Large intestine (tissue), 3 donors: ENCODE measurements at regions not wholly inside any gene's neighbourhood (a gene's known extent, or its start where the extent isn't known, plus 50 kb on each side); places are given as distances from the start of the nearest gene placed in this dataset.

ENCODE experiments used
- DNase-seq, 2 donors: peaks; one replicate each; pipeline versions ENCODE4 v3.0.0 to v3.0.0-alpha.2; 2013
- H3K27ac ChIP-seq: one replicate; pipeline ENCODE4 v1.5.1; 2013; ENCODE audit warnings: low read length
- H3K27me3 ChIP-seq: 2 replicates; pipeline ENCODE4 v1.6.1; 2013; ENCODE audit warnings: low read length; ENCODE audit not compliant: control insufficient read depth, insufficient read depth
- H3K36me3 ChIP-seq: 2 replicates; pipeline ENCODE4 v1.6.1; 2013; ENCODE audit warnings: low read length; ENCODE audit not compliant: control insufficient read depth, insufficient read depth
- H3K4me1 ChIP-seq: one replicate; pipeline ENCODE4 v1.6.1; 2013; ENCODE audit warnings: low read length; ENCODE audit not compliant: control insufficient read depth, insufficient read depth
- H3K4me3 ChIP-seq: one replicate; pipeline ENCODE4 v1.5.1; 2013; ENCODE audit warnings: low read length
- H3K9me3 ChIP-seq: one replicate; pipeline ENCODE4 v1.6.1; 2013; ENCODE audit warnings: mild to moderate bottlenecking, low read depth, low read length, moderate library complexity; ENCODE audit not compliant: control insufficient read depth
- WGBS: methylation state at CpG from one replicate; pipeline ENCODE4 v1.1.5; 2013; ENCODE audit warnings: low lambda C conversion rate; ENCODE audit not compliant: insufficient coverage; 5-methylcytosine and 5-hydroxymethylcytosine counted together

- Histone ChIP-seq H3K4me3 (no peak overlapping the region), H3K36me3 (no peaks in the 10 kb centered on the region), H3K4me1 (no peaks in the 10 kb centered on the region), H3K27ac (no peak overlapping the region), H3K27me3 (no peaks in the 10 kb centered on the region), H3K9me3 (no peaks in the 10 kb centered on the region)
- DNase-seq, result no peak
- no CpG with 5 or more reads among the region's 2 CpGs for WGBS
Measured at GRCh38 chr13:85742355-85742754, 56.9 kb downstream of the SLITRK6 start.

GRCh38 chr13:85741017-85741416 lies 58.2 kb downstream of the SLITRK6 start:
- Histone ChIP-seq H3K4me3 (no peak overlapping the region), H3K9me3 (no peaks in the 10 kb centered on the region), H3K27ac (no peak overlapping the region), H3K27me3 (no peaks in the 10 kb centered on the region), H3K36me3 (no peaks in the 10 kb centered on the region), H3K4me1 (no peaks in the 10 kb centered on the region)
- DNase-seq, result no peak
- 49% methylated on average over 2 of the region's 3 CpGs for WGBS

GRCh38 chr13:85738696-85739320 lies 60.4 kb downstream of the SLITRK6 start:
- Histone ChIP-seq H3K4me3 (no peak overlapping the region), H3K9me3 (no peaks in the 10 kb centered on the region), H3K27ac (no peak overlapping the region), H3K4me1 (no peaks in the 10 kb centered on the region), H3K27me3 (no peaks in the 10 kb centered on the region), H3K36me3 (no peaks in the 10 kb centered on the region)
- WGBS, result 89% methylated on average over 2 of the region's 9 CpGs
- DNase-seq, result no peak

- no peak for DNase-seq
- no peaks in the 10 kb centered on the region for H3K36me3 ChIP-seq
- H3K9me3 ChIP-seq, result no peaks in the 10 kb centered on the region
- no CpG with 5 or more reads among the region's 1 CpG for WGBS
- H3K27me3 ChIP-seq, result no peaks in the 10 kb centered on the region
- no peak overlapping the region for H3K27ac ChIP-seq
- no peak overlapping the region for H3K4me3 ChIP-seq
- H3K4me1 ChIP-seq, result no peaks in the 10 kb centered on the region
Measured at GRCh38 chr13:85737952-85738351, 61.3 kb downstream of the SLITRK6 start.

GRCh38 chr13:85729296-85729695 lies 69.9 kb downstream of the SLITRK6 start:
- no peaks in the 10 kb centered on the region for H3K9me3 ChIP-seq
- no peaks in the 10 kb centered on the region for H3K36me3 ChIP-seq
- no peak overlapping the region for H3K4me3 ChIP-seq
- H3K4me1 ChIP-seq, result no peaks in the 10 kb centered on the region
- DNase-seq, result no peak
- H3K27ac ChIP-seq, result no peak overlapping the region
- H3K27me3 ChIP-seq, result no peaks in the 10 kb centered on the region

GRCh38 chr13:85728811-85729210 lies 70.4 kb downstream of the SLITRK6 start:
- no peaks in the 10 kb centered on the region for H3K36me3 ChIP-seq
- no peak for DNase-seq
- no peak overlapping the region for H3K4me3 ChIP-seq
- H3K9me3 ChIP-seq, result no peaks in the 10 kb centered on the region
- no peaks in the 10 kb centered on the region for H3K4me1 ChIP-seq
- H3K27me3 ChIP-seq, result no peaks in the 10 kb centered on the region
- no peak overlapping the region for H3K27ac ChIP-seq

- H3K4me3 ChIP-seq, result no peak overlapping the region
- no peaks in the 10 kb centered on the region for H3K27me3 ChIP-seq
- WGBS, result no CpG with 5 or more reads among the region's 2 CpGs
- no peaks in the 10 kb centered on the region for H3K9me3 ChIP-seq
- DNase-seq, result no peak
- H3K36me3 ChIP-seq, result no peaks in the 10 kb centered on the region
- no peaks in the 10 kb centered on the region for H3K4me1 ChIP-seq
- no peak overlapping the region for H3K27ac ChIP-seq
Measured at GRCh38 chr13:85725433-85725832, 73.8 kb downstream of the SLITRK6 start.

- no peaks in the 10 kb centered on the region for H3K36me3 ChIP-seq
- DNase-seq, result no peak
- H3K9me3 ChIP-seq, result no peaks in the 10 kb centered on the region
- H3K27ac ChIP-seq, result no peak overlapping the region
- H3K4me1 ChIP-seq, result no peaks in the 10 kb centered on the region
- H3K4me3 ChIP-seq, result no peak overlapping the region
- no peaks in the 10 kb centered on the region for H3K27me3 ChIP-seq
- 100% methylated on average over 3 of the region's 12 CpGs for WGBS
Measured at GRCh38 chr13:85724546-85725432, 74.4 kb downstream of the SLITRK6 start.

GRCh38 chr13:85719749-85720148 lies 79.5 kb downstream of the SLITRK6 start:
- no peak for DNase-seq
- Histone ChIP-seq H3K4me1 (no peaks in the 10 kb centered on the region), H3K27ac (no peak overlapping the region), H3K27me3 (no peaks in the 10 kb centered on the region), H3K4me3 (no peak overlapping the region), H3K36me3 (no peaks in the 10 kb centered on the region), H3K9me3 (no peaks in the 10 kb centered on the region)
- 100% methylated on average over 1 of the region's 1 CpG for WGBS

GRCh38 chr13:85717921-85718320 lies 81.3 kb downstream of the SLITRK6 start:
- H3K9me3 ChIP-seq, result no peaks in the 10 kb centered on the region
- DNase-seq, result no peak
- H3K4me3 ChIP-seq, result no peak overlapping the region
- H3K4me1 ChIP-seq, result no peaks in the 10 kb centered on the region
- no peak overlapping the region for H3K27ac ChIP-seq
- WGBS, result 100% methylated on average over 1 of the region's 3 CpGs
- H3K36me3 ChIP-seq, result no peaks in the 10 kb centered on the region
- H3K27me3 ChIP-seq, result no peaks in the 10 kb centered on the region

- Histone ChIP-seq H3K4me3 (no peak overlapping the region), H3K36me3 (no peaks in the 10 kb centered on the region), H3K9me3 (no peaks in the 10 kb centered on the region), H3K4me1 (no peaks in the 10 kb centered on the region), H3K27ac (no peak overlapping the region), H3K27me3 (no peaks in the 10 kb centered on the region)
- DNase-seq, result no peak
- no CpG with 5 or more reads among the region's 4 CpGs for WGBS
Measured at GRCh38 chr13:85710545-85710944, 88.7 kb downstream of the SLITRK6 start.
